ENCODE measurements at regions not wholly inside any gene's neighbourhood (a gene's known extent, or its start where the extent isn't known, plus 50 kb on each side); places are given as distances from the start of the nearest gene placed in this dataset.
"Not testable (repeated sequence)": the region's sequence is repeated elsewhere in the genome, so short reads cannot be mapped to it uniquely, and the experiment has no call there.

DNA sequence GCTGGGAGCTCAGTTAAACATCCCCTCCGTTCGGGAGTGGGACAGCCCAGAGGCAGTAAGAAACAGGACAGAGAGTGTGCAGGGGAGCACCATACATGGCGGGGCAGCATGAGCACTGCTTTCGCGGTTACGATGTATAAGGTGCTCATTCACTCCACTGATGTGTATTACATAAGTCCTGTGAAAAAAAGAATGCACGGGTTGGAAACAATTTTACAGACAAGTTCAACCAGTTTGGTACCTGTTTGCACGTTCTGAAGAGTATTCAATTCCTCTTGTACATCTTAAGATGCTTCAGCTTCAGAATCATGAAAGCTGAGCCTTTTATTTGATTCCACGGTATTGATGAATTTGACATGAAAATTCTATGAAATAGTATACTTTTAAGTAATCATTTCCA is 97.8 kb upstream of the NETO1 start:
- Histone ChIP-seq H3K9ac (ENCODE audit: low read depth, low read length, poor library complexity, severe bottlenecking) (no peak overlapping the region), H3K27me3 (ENCODE audit: insufficient read depth, low read length, poor library complexity, severe bottlenecking) (no peaks in the 10 kb centered on the region), H3K36me3 (ENCODE audit: insufficient read depth, low read length) (no peaks in the 10 kb centered on the region), H3K4me1 (ENCODE audit: insufficient read depth, low read length, poor library complexity, severe bottlenecking) (peaks cover 7% of the 10 kb centered on the region), H3K4me2 (ENCODE audit: low read depth, low read length, poor library complexity, severe bottlenecking) (no peak overlapping the region), H3K9me2 (replicated peaks; ENCODE audit: low read depth, low read length) (no peaks in the 10 kb centered on the region), H3K4me3 (ENCODE audit: low read length, poor library complexity, severe bottlenecking) (no peak overlapping the region), H3K79me2 (ENCODE audit: insufficient read depth, low read length) (no peaks in the 10 kb centered on the region), H3F3A (ENCODE audit: low read depth) (no peaks in the 10 kb centered on the region), H2AFZ (ENCODE audit: low read length) (no peak overlapping the region), H4K20me1 (ENCODE audit: insufficient read depth, low read length, poor library complexity, severe bottlenecking) (no peaks in the 10 kb centered on the region), H3K9me3 (ENCODE audit: insufficient read depth, low read depth, low read length) (no peaks in the 10 kb centered on the region)
- no peak for TF ChIP-seq EZH2phosphoT487 (IDR thresholded peaks at IDR 0.05; ENCODE audit: borderline replicate concordance)

DNA sequence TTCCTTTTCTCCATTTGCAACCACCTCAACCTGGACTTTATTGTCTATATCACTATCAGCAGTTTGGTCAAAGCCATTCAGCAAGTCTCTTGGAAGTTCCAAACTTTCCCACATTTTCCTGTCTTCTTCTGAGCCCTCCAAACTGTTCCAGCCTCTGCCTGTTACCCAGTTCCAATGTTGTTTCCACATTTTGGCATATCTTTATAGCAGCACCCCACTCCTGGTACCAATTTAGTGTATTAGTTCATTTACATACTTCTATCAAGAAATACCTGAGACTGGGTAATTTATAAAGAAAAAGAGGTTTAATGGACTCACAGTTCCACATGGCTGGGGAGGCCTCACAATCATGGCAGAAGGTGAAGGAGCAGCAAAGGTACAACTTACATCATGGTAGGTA is 90.4 kb upstream of the NETO1 start:
- H3K79me2 ChIP-seq (ENCODE audit: insufficient read depth, low read length); H3K4me1 ChIP-seq (ENCODE audit: insufficient read depth, low read length, poor library complexity, severe bottlenecking); H3F3A ChIP-seq (ENCODE audit: low read depth): not testable (repeated sequence)

DNA sequence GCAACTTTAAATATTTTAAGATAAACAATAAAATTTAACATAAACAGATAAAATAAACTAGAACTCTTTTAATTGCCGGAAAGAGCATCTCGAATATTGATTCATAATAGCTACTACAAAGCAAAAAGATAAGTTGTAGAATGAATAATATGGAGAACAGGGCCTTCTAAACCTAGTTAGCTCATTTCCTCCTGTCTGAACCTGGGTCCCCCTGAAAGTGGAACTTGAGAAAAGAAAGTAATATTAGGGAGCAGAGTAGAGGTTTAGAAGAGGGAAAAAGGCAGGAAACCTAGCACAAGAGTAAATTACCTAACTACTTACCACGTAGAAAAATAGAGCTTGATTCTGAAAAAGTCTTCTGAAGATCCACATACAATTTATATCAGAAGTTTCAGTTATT is 80.7 kb upstream of the NETO1 start:
- Histone ChIP-seq H3K9me2 (replicated peaks; ENCODE audit: low read depth, low read length) (no peaks in the 10 kb centered on the region), H3F3A (ENCODE audit: low read depth) (no peaks in the 10 kb centered on the region), H4K20me1 (ENCODE audit: insufficient read depth, low read length, poor library complexity, severe bottlenecking) (no peaks in the 10 kb centered on the region), H3K4me2 (ENCODE audit: low read depth, low read length, poor library complexity, severe bottlenecking) (no peak overlapping the region), H3K9me3 (ENCODE audit: insufficient read depth, low read depth, low read length) (no peaks in the 10 kb centered on the region), H3K79me2 (ENCODE audit: insufficient read depth, low read length) (no peaks in the 10 kb centered on the region), H3K4me3 (ENCODE audit: low read length, poor library complexity, severe bottlenecking) (no peak overlapping the region), H2AFZ (ENCODE audit: low read length) (peak overlapping the region; percentile 48; the same call in 1 of the 2 replicates), H3K27me3 (ENCODE audit: insufficient read depth, low read length, poor library complexity, severe bottlenecking) (no peaks in the 10 kb centered on the region), H3K36me3 (ENCODE audit: insufficient read depth, low read length) (no peaks in the 10 kb centered on the region), H3K9ac (ENCODE audit: low read depth, low read length, poor library complexity, severe bottlenecking) (no peak overlapping the region), H3K4me1 (ENCODE audit: insufficient read depth, low read length, poor library complexity, severe bottlenecking) (no peaks in the 10 kb centered on the region)
- TF ChIP-seq EZH2phosphoT487 (IDR thresholded peaks at IDR 0.05; ENCODE audit: borderline replicate concordance) = no peak
- TF ChIP-seq, protein P1, sequence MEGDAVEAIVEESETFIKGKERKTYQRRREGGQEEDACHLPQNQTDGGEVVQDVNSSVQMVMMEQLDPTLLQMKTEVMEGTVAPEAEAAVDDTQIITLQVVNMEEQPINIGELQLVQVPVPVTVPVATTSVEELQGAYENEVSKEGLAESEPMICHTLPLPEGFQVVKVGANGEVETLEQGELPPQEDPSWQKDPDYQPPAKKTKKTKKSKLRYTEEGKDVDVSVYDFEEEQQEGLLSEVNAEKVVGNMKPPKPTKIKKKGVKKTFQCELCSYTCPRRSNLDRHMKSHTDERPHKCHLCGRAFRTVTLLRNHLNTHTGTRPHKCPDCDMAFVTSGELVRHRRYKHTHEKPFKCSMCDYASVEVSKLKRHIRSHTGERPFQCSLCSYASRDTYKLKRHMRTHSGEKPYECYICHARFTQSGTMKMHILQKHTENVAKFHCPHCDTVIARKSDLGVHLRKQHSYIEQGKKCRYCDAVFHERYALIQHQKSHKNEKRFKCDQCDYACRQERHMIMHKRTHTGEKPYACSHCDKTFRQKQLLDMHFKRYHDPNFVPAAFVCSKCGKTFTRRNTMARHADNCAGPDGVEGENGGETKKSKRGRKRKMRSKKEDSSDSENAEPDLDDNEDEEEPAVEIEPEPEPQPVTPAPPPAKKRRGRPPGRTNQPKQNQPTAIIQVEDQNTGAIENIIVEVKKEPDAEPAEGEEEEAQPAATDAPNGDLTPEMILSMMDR (conservative IDR thresholded peaks at IDR 0.05; ENCODE audit: low read length) = no peak

More for the DNA sequence above, 90.4 kb upstream of the NETO1 start:
- not testable (repeated sequence) for H2AFZ ChIP-seq (ENCODE audit: low read length); H3K9me3 ChIP-seq (ENCODE audit: insufficient read depth, low read depth, low read length); H3K4me2 ChIP-seq (ENCODE audit: low read depth, low read length, poor library complexity, severe bottlenecking); H3K4me3 ChIP-seq (ENCODE audit: low read length, poor library complexity, severe bottlenecking); H3K36me3 ChIP-seq (ENCODE audit: insufficient read depth, low read length); H3K27me3 ChIP-seq (ENCODE audit: insufficient read depth, low read length, poor library complexity, severe bottlenecking); H4K20me1 ChIP-seq (ENCODE audit: insufficient read depth, low read length, poor library complexity, severe bottlenecking); H3K9me2 ChIP-seq (replicated peaks; ENCODE audit: low read depth, low read length); H3K9ac ChIP-seq (ENCODE audit: low read depth, low read length, poor library complexity, severe bottlenecking)

DNA sequence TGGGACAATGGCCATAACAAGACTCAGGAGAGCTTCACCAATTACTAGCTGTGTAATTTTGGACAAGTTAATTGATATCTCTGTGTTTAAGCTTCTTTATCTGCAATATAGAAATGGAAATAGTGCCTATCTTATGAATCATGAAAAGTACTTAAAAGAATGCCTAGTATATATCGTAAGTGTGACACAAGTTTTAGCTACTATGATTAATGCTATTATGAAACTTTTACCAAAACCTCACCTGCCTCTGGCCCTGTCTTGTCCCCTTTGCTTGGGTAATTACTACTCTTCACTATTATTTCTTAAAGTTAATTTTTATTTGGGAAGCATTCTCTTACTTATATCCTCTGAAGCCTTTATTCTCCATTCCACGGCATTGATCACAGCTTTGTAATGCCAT is 75.0 kb upstream of the NETO1 start:
- no peak for TF ChIP-seq EZH2phosphoT487 (IDR thresholded peaks at IDR 0.05; ENCODE audit: borderline replicate concordance)
- TF ChIP-seq, protein P1 (conservative IDR thresholded peaks at IDR 0.05; ENCODE audit: low read length) = no peak
- H3K79me2 ChIP-seq (ENCODE audit: insufficient read depth, low read length) = no peaks in the 10 kb centered on the region
- H3K4me3 ChIP-seq (ENCODE audit: low read length, poor library complexity, severe bottlenecking) = no peak overlapping the region
- H3F3A ChIP-seq (ENCODE audit: low read depth) = no peaks in the 10 kb centered on the region
- H2AFZ ChIP-seq (ENCODE audit: low read length) = no peak overlapping the region
- no peaks in the 10 kb centered on the region for H3K27me3 ChIP-seq (ENCODE audit: insufficient read depth, low read length, poor library complexity, severe bottlenecking)
- no peaks in the 10 kb centered on the region for H3K9me2 ChIP-seq (replicated peaks; ENCODE audit: low read depth, low read length)
- no peak overlapping the region for H3K9ac ChIP-seq (ENCODE audit: low read depth, low read length, poor library complexity, severe bottlenecking)
- no peaks in the 10 kb centered on the region for H3K4me1 ChIP-seq (ENCODE audit: insufficient read depth, low read length, poor library complexity, severe bottlenecking)
- no peak overlapping the region for H3K4me2 ChIP-seq (ENCODE audit: low read depth, low read length, poor library complexity, severe bottlenecking)
- no peaks in the 10 kb centered on the region for H3K36me3 ChIP-seq (ENCODE audit: insufficient read depth, low read length)
- no peaks in the 10 kb centered on the region for H3K9me3 ChIP-seq (ENCODE audit: insufficient read depth, low read depth, low read length)
- no peaks in the 10 kb centered on the region for H4K20me1 ChIP-seq (ENCODE audit: insufficient read depth, low read length, poor library complexity, severe bottlenecking)

Measured in Loucy (cell line).